Lower lobe of right lung (tissue), 2 donors: ENCODE measurements at regions not wholly inside any gene's neighbourhood (a gene's known extent, or its start where the extent isn't known, plus 50 kb on each side); places are given as distances from the start of the nearest gene placed in this dataset.

Experiments used
- ATAC-seq, 2 donors: fragments of 200-7000 bp; cut with Tn5 transposase; one replicate each; pipeline ENCODE4 v1.9.1; 2020 to 2022; ENCODE audit warnings: mild to moderate bottlenecking in 2 of 2, moderate library complexity in 2 of 2
- DNase-seq: peaks from one replicate; pipeline ENCODE4 v3.0.0-alpha.2; 2020
- H3K27ac ChIP-seq: fragments of 200-600 bp; one replicate; pipeline ENCODE4 v1.8.0; 2022
- H3K27me3 ChIP-seq: fragments of 200-600 bp; one replicate; pipeline ENCODE4 v1.8.0; 2022; ENCODE audit warnings: low read depth
- H3K36me3 ChIP-seq: fragments of 200-600 bp; one replicate; pipeline ENCODE4 v1.8.0; 2022; ENCODE audit warnings: mild to moderate bottlenecking
- H3K4me1 ChIP-seq: fragments of 200-600 bp; one replicate; pipeline ENCODE4 v1.8.0; 2022
- H3K4me3 ChIP-seq: fragments of 200-600 bp; one replicate; pipeline ENCODE4 v1.8.0; 2022; ENCODE audit warnings: mild to moderate bottlenecking
- H3K9me3 ChIP-seq: fragments of 200-600 bp; one replicate; pipeline ENCODE4 v1.8.0; 2022
- CTCF ChIP-seq: fragments of 200-600 bp; IDR thresholded peaks from one replicate; pipeline ENCODE4 v1.8.0; 2022; ENCODE audit warnings: antibody characterized with exemption, mild to moderate bottlenecking
- intact Hi-C: fragments of 100-400 bp; cut with DNase I; formaldehyde crosslinking; loops from one replicate; pipeline ENCODE4 v1.11.0; 2022
- donor health status: DM: no; HTN: yes; CAD: no; lungs with severe emphysema.

- H3K9me3 ChIP-seq = no peaks in the 10 kb centered on the region
- DNase-seq (no peak), ATAC-seq (no peak)
- H3K27me3 ChIP-seq = no peaks in the 10 kb centered on the region
- no peaks in the 10 kb centered on the region for H3K4me1 ChIP-seq
- intact Hi-C loops = no loop called here
- H3K4me3 ChIP-seq = no peak overlapping the region
- no peak for TF ChIP-seq CTCF
- H3K27ac ChIP-seq = no peak overlapping the region
- H3K36me3 ChIP-seq = no peaks in the 10 kb centered on the region
Observed at GRCh38 chr15:29903028-29903427, 80.8 kb upstream of the TJP1 start.

DNA sequence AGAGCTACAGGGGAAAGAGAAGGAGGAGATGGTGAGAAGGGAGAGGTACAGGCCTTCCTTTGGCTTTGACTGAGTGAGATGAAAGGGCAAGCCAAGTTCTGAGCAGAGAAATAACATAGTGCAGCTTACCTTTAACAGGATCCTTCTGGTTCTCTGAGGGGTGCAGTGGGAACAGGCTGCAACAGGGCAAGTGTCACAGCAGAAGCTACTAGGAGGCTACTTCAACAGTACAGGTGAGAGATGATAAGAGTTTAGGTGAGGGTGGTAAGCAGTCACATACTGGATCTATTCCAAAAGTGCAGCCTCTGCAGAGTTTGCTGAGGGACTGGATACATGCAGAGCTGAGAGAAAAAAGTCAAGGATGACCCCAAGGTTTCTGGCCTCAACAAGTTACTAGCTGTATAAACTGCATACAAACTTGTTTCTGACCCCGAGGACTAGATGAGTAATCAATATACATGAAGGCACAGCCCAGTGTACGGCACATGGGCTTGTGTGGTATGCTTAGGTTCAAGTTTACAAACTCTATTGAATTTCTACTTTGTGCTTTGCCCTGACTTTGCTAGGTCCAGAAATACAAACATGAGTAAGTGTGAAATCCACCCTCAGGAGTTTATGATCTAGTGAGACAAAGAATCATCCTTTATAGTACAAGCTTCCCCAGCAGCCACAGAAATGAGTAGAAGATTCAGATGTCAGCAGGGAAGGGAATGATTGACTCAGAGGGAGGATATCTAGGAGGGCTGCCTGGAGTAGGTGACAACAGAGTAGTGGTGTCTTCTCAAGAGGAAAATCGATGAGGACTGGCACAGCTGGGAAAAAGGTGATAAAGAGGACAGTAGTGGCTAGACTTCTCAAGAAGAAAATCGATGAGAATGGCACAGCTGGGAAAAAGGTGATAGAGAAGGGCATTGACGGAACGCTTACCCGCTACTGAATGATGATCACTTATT is 78.2 kb upstream of the TJP1 start:
- H3K27me3 ChIP-seq = no peaks in the 10 kb centered on the region
- DNase-seq (no peak), ATAC-seq (no peak)
- no peak overlapping the region for H3K27ac ChIP-seq
- H3K36me3 ChIP-seq = no peaks in the 10 kb centered on the region
- H3K4me1 ChIP-seq = no peaks in the 10 kb centered on the region
- H3K9me3 ChIP-seq = peaks cover 4% of the 10 kb centered on the region
- no peak overlapping the region for H3K4me3 ChIP-seq
- intact Hi-C loops = no loop called here
- TF ChIP-seq CTCF = no peak

DNA sequence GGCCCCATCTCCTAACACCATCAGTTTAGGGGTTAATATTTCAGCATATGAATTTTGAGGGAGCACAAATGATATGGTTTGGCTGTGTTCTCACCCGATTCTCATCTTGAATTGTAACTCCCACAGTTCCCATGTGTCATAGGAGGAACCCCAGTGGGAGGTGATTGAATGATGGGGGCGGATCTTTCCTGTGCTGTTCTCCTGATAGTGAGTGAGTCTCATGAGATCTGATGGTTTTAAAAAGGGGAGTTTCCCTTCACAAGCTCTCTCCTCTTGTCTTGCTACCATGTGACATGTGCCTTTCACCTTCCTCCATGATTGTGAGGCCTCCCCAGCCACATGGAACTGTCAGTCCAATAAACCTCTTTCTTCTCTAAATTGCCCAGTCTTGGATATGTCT is 73.8 kb upstream of the TJP1 start:
- H3K27ac ChIP-seq = no peak overlapping the region
- intact Hi-C loops = no loop called here
- ATAC-seq = no peak

GRCh38 chr15:29891096-29891457 is 68.8 kb upstream of the TJP1 start:
- Histone ChIP-seq H3K27ac (no peak overlapping the region), H3K36me3 (no peaks in the 10 kb centered on the region), H3K27me3 (no peaks in the 10 kb centered on the region), H3K4me1 (peaks cover 8% of the 10 kb centered on the region), H3K4me3 (no peak overlapping the region), H3K9me3 (no peaks in the 10 kb centered on the region)
- no peak for TF ChIP-seq CTCF
- no peak for ATAC-seq
- intact Hi-C loops = no loop called here
- no peak for DNase-seq

More for the DNA sequence above, 73.8 kb upstream of the TJP1 start:
- no peak for TF ChIP-seq CTCF
- H3K9me3 ChIP-seq = peaks cover 4% of the 10 kb centered on the region
- H3K4me1 ChIP-seq = no peaks in the 10 kb centered on the region
- H3K27me3 ChIP-seq = no peaks in the 10 kb centered on the region
- H3K4me3 ChIP-seq = no peak overlapping the region
- DNase-seq = no peak
- no peaks in the 10 kb centered on the region for H3K36me3 ChIP-seq

GRCh38 chr15:29890336-29891095 is 68.2 kb upstream of the TJP1 start:
- Histone ChIP-seq H3K4me3 (no peak overlapping the region), H3K36me3 (no peaks in the 10 kb centered on the region), H3K27me3 (no peaks in the 10 kb centered on the region), H3K4me1 (peaks cover 8% of the 10 kb centered on the region), H3K27ac (no peak overlapping the region), H3K9me3 (no peaks in the 10 kb centered on the region)
- intact Hi-C loops = no loop called here
- no peak for TF ChIP-seq CTCF
- ATAC-seq (no peak), DNase-seq (no peak)
